K562 (cell line): ENCODE measurements at regions not wholly inside any gene's neighbourhood (a gene's known extent, or its start where the extent isn't known, plus 50 kb on each side); places are given as distances from the start of the nearest gene placed in this dataset.

ENCODE experiments used
- ATAC-seq: fragments of 200-7000 bp; cut with Tn5 transposase; 3 replicates; pipeline ENCODE4 v1.9.1; 2020; ENCODE audit warnings: moderate library complexity
- BruUV-seq: library from RNA; stranded (reverse); fragments of 400-500 nt; replicated peaks from 2 replicates; lab custom pipeline; 2021; lab: Mats Ljungman, UMichigan
- CTCF ChIA-PET: fragments of 300-600 bp; formaldehyde crosslinking; extraction: SDS; loops from one replicate; lab custom pipeline; 2021; ENCODE audit warnings: low intra/inter-chr PET ratio; lab: Yijun Ruan, JAX
- POLR2A ChIA-PET: fragments of 300-600, 350-650 bp; sonication (Branson Sonifier 250); formaldehyde crosslinking; extraction: SDS; loops from one replicate; lab custom pipeline; 2021; ENCODE audit warnings: antibody characterized with exemption, inconsistent platforms; lab: Yijun Ruan, JAX
- DNase-seq, 4 experiments: peaks; one replicate each; pipeline versions ENCODE4 v3.0.0 to v3.0.0-alpha.2; 2011 to 2018; ENCODE audit warnings: low spot score in 3 of 4, mixed read lengths in 3 of 4; ENCODE audit errors: extremely low read depth in 1 of 4
- FAIRE-seq: peaks from 2 replicates; lab custom pipeline; 2011; peaks lifted over from hg19 to GRCh38; lab: Jason Lieb, UNC
- H2AFZ ChIP-seq: 2 replicates; pipeline ENCODE4 v1.6.0; 2011; ENCODE audit warnings: low read depth, low read length, control low read depth, inconsistent platforms
- H3K27ac ChIP-seq: fragments of 200-600 bp; 3 replicates; pipeline ENCODE4 v1.8.0; 2011; ENCODE audit warnings: low read depth, mild to moderate bottlenecking, control low read depth, inconsistent platforms, low read length, moderate library complexity, mixed read lengths; ENCODE audit errors: extremely low read depth
- H3K27me3 ChIP-seq, 2 experiments: fragments of 300-600 bp in 1 of 2; 2 replicates in 1 of 2; 3 replicates in 1 of 2; pipeline versions ENCODE4 v1.6.0 to v1.8.0; 2011; ENCODE audit warnings: inconsistent platforms in 2 of 2, low read length in 2 of 2, mild to moderate bottlenecking in 1 of 2, mixed read lengths in 1 of 2, moderate library complexity in 1 of 2; ENCODE audit not compliant: control insufficient read depth in 2 of 2, insufficient read depth in 2 of 2
- H3K36me3 ChIP-seq: fragments of 300-600 bp; 3 replicates; pipeline ENCODE4 v1.8.0; 2011; ENCODE audit warnings: mild to moderate bottlenecking, low read length, inconsistent platforms; ENCODE audit not compliant: control insufficient read depth, insufficient read depth
- H3K4me1 ChIP-seq, 2 experiments: fragments of 200-600 bp in 1 of 2; replicated peaks in 1 of 2; 2 replicates in 1 of 2; 3 replicates in 1 of 2; pipeline versions ENCODE4 v1.5.1 to v1.8.0; 2011; ENCODE audit warnings: inconsistent platforms in 2 of 2, low read length in 2 of 2, mild to moderate bottlenecking in 1 of 2, mixed read lengths in 1 of 2, moderate library complexity in 1 of 2; ENCODE audit not compliant: control insufficient read depth in 2 of 2, insufficient read depth in 2 of 2
- H3K4me2 ChIP-seq: 2 replicates; pipeline ENCODE4 v1.6.1; 2011; ENCODE audit warnings: low read length, control low read depth, inconsistent platforms, mixed read lengths; ENCODE audit not compliant: insufficient read depth
- H3K4me3 ChIP-seq: fragments of 200-600 bp; sonication (generic), shearing (Covaris generic); 2 replicates; pipeline ENCODE4 v1.5.1; 2016; ENCODE audit warnings: control low read depth, inconsistent platforms
- H3K79me2 ChIP-seq: fragments of 200-600 bp; 3 replicates; pipeline ENCODE4 v1.8.0; 2011; ENCODE audit warnings: low read length, inconsistent platforms; ENCODE audit not compliant: control insufficient read depth, insufficient read depth
- H3K9ac ChIP-seq, 2 experiments: 2 replicates each; pipeline versions ENCODE4 v1.6.0 to v1.6.1; 2011; ENCODE audit warnings: low read depth in 2 of 2, low read length in 2 of 2, control low read depth in 1 of 2, inconsistent platforms in 1 of 2, mild to moderate bottlenecking in 1 of 2, mixed read lengths in 1 of 2; ENCODE audit not compliant: insufficient read depth in 1 of 2
- H3K9me1 ChIP-seq: one replicate; pipeline ENCODE4 v1.6.0; 2011; ENCODE audit warnings: inconsistent platforms, mild to moderate bottlenecking, low read length, moderate library complexity; ENCODE audit not compliant: control insufficient read depth, insufficient read depth
- H3K9me3 ChIP-seq: replicated peaks from 2 replicates; pipeline ENCODE4 v1.5.1; 2011; ENCODE audit warnings: low read depth, low read length, inconsistent platforms; ENCODE audit not compliant: control insufficient read depth, insufficient read depth
- H4K20me1 ChIP-seq: replicated peaks from 2 replicates; pipeline ENCODE4 v1.6.1; 2011; ENCODE audit warnings: low read length, inconsistent platforms, mixed read lengths; ENCODE audit not compliant: control insufficient read depth, insufficient read depth
- MAFF ChIP-seq: IDR thresholded peaks from 2 replicates; pipeline ENCODE4 v1.6.1; 2012; ENCODE audit warnings: low read length, improper control_type of control experiment
- RNF2 ChIP-seq: sonication (generic); IDR thresholded peaks from 2 replicates; pipeline ENCODE4 v1.6.1; 2016
- SNRNP70 ChIP-seq: fragments of 200-400 bp; formaldehyde crosslinking; optimal IDR thresholded peaks from 2 replicates; pipeline ENCODE3; 2017; ENCODE audit warnings: low read depth, low read length
- SREBF2 ChIP-seq: sonication (generic); formaldehyde crosslinking; IDR thresholded peaks from 2 replicates; pipeline ENCODE4 v1.4.0; 2020; ENCODE audit warnings: mild to moderate bottlenecking, missing genetic modification reagents
- ZNF778 ChIP-seq: fragments of 450-650 bp; formaldehyde crosslinking; IDR thresholded peaks from 2 replicates; pipeline ENCODE4 v1.4.0; 2020; ENCODE audit warnings: mild to moderate bottlenecking, moderate library complexity
- in situ Hi-C: fragments of 300-500 bp; cut with MboI; formaldehyde crosslinking; loops from 4 replicates; pipeline ENCODE4 v1.15.0; 2018; ENCODE audit warnings: inconsistent platforms, mixed read lengths
- intact Hi-C: fragments of 100-400 bp; cut with micrococcal nuclease; formaldehyde crosslinking; loops from 2 replicates; pipeline ENCODE4 v1.14.2; 2022
- TF ChIP-seq, protein P1 (sequence below): fragments of 250-450 bp; sonication (Bioruptor Pico); IDR thresholded peaks from 2 replicates; pipeline ENCODE4 v1.8.0; 2022; ENCODE audit warnings: inconsistent platforms
- TF ChIP-seq, protein P2 (sequence below): fragments of 250-450 bp; sonication (Bioruptor Pico); IDR thresholded peaks from 2 replicates; pipeline ENCODE4 v1.8.0; 2022; ENCODE audit warnings: inconsistent platforms, mild to moderate bottlenecking, moderate library complexity, borderline replicate concordance

DNA sequence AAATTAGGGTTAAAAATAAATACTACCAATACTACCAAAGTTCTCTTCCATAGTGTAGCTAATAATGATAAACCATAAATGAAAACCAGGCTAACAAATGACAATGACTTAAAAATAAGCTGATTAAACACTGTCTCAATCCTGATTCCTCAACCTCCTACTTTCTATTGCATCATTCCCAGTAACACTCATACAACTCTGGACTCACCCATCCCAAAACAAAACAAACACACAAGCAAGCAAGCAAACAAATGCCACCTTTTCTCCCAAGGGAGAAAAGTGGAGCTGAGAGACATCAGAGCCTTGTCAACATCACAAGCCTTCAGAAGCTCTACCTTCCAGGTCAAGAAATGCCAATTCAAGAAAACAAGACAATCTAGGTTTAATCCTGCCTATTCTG, 620.7 kb downstream of the NYAP2 start:
- H3K4me1 ChIP-seq: no peaks in the 10 kb centered on the region
- no peaks in the 10 kb centered on the region for H3K79me2 ChIP-seq
- no peaks in the 10 kb centered on the region for H3K9me1 ChIP-seq
- POLR2A ChIA-PET: interaction anchor here (0.6 kb wide), 1 partner anchor 176 kb away, joined by 3 read pairs; no protein-coding TSS in a partner anchor
- no peaks in the 10 kb centered on the region for H3K36me3 ChIP-seq
- H3K9ac ChIP-seq: no peak overlapping the region
- no peak overlapping the region for H3K4me3 ChIP-seq
- no peak overlapping the region for H3K27ac ChIP-seq
- no peak for DNase-seq
- TF ChIP-seq ZNF778 (CRISPR knock-in tag): no peak
- TF ChIP-seq, protein P1, sequence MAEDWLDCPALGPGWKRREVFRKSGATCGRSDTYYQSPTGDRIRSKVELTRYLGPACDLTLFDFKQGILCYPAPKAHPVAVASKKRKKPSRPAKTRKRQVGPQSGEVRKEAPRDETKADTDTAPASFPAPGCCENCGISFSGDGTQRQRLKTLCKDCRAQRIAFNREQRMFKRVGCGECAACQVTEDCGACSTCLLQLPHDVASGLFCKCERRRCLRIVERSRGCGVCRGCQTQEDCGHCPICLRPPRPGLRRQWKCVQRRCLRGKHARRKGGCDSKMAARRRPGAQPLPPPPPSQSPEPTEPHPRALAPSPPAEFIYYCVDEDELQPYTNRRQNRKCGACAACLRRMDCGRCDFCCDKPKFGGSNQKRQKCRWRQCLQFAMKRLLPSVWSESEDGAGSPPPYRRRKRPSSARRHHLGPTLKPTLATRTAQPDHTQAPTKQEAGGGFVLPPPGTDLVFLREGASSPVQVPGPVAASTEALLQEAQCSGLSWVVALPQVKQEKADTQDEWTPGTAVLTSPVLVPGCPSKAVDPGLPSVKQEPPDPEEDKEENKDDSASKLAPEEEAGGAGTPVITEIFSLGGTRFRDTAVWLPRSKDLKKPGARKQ (CRISPR knock-in tag): no peak
- no peak for TF ChIP-seq MAFF
- TF ChIP-seq, protein P2, sequence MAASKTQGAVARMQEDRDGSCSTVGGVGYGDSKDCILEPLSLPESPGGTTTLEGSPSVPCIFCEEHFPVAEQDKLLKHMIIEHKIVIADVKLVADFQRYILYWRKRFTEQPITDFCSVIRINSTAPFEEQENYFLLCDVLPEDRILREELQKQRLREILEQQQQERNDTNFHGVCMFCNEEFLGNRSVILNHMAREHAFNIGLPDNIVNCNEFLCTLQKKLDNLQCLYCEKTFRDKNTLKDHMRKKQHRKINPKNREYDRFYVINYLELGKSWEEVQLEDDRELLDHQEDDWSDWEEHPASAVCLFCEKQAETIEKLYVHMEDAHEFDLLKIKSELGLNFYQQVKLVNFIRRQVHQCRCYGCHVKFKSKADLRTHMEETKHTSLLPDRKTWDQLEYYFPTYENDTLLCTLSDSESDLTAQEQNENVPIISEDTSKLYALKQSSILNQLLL: no peak
- TF ChIP-seq SNRNP70: no peak
- no peak for TF ChIP-seq RNF2
- no peak for TF ChIP-seq SREBF2 (CRISPR knock-in tag)
- H2AFZ ChIP-seq: no peak overlapping the region
- ATAC-seq: no peak
- H3K9me3 ChIP-seq: no peaks in the 10 kb centered on the region
- CTCF ChIA-PET: no interaction called here
- no peaks in the 10 kb centered on the region for H3K27me3 ChIP-seq
- intact Hi-C loops: no loop called here
- no peak overlapping the region for H3K4me2 ChIP-seq
- in situ Hi-C loops: no loop called here
- H4K20me1 ChIP-seq: no peaks in the 10 kb centered on the region
- BruUV-seq: no TSS peak
- no peak for FAIRE-seq
